GM21515 (cell line): ENCODE measurements at regions not wholly inside any gene's neighbourhood (a gene's known extent, or its start where the extent isn't known, plus 50 kb on each side); places are given as distances from the start of the nearest gene placed in this dataset.

ENCODE experiments used
- ATAC-seq: cut with Tn5 transposase; IDR thresholded peaks from one replicate; pipeline ENCODE4 v1.9.1; 2021; ENCODE audit not compliant: unreplicated experiment

DNA sequence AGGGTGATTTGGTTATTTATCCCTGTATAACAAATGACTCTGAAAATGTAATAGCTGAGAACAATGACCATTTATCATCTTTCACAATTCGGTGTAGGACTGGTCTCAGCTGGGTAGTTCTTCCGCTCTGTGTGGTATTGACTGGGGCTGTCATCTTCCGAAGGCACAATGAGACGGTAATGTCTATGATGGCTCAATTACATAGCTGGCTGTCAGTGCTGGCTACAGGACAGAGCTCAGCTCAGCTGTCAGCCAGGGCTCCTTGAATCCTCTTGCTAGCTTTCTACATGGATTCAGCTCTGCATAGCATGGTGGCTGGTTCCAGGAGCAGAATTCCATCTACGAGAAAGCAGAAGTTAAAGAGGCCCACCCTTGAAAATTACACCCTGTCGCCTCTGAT, 483.8 kb downstream of the TDRD15 start:
- ATAC-seq: no peak

DNA sequence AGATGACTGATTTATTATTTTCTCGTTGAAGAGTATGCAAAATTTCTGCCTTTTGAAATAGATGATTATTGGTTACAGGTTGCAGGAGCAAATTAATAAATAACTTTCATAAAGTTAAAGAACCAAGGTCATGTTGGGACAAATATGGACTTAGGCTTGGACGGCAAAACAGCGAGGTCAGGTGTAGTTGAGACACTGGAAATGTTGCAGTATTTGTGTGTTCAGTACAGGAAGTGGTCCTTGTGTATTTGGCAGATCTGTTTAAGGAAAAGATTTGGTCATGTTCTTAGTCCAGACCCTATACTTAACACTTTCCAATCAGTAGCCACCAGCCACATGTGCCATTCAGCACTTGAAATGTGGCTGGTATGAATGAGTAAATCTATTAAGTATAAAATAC, 486.5 kb downstream of the TDRD15 start:
- no peak for ATAC-seq

DNA sequence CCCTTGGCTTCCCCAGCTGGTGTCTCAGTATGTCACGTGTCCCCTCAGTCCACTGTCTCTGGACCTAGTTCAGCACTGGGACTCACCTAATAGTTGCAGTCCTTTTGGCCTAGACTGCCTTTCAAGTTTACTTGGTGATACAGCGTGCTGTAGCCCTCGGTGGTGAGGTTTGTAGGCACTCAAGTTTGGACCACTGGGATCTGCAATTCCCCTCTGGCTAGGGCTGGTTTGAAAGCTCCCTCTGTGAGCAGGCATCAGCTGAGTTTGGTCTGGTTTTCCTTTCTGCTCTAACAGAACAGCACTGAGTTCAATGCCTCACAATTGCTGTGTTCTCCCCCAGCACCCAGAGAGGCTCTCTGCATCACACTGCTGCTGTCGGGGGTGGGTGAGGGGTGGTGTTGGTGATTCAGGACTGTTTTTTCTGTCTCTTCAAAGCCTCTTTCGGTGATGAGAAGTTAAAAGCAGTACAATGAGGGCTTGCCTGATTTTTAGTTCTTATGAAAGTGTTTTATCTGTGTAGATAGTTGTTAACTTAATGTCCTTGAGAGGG, 494.2 kb downstream of the TDRD15 start:
- no peak for ATAC-seq

DNA sequence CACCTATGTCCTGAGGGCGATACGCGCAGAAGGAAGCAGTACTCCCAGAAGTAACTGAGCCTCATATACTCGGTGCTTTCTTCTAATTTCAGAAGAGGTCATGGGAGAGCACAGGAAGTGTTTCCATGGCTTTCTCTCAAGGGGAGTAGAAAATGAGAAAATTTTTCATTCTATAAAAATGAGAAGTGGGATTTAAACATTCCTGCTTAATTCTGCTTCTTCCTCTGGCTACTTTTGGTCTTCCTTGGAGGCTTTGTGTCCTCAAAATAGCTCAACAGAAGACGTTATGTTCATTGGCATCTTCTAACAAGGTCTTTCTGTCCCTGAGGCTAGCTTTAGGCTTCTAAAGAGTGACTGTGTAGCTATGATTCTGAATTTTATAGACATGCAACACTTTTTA, 497.0 kb downstream of the TDRD15 start:
- no peak for ATAC-seq

DNA sequence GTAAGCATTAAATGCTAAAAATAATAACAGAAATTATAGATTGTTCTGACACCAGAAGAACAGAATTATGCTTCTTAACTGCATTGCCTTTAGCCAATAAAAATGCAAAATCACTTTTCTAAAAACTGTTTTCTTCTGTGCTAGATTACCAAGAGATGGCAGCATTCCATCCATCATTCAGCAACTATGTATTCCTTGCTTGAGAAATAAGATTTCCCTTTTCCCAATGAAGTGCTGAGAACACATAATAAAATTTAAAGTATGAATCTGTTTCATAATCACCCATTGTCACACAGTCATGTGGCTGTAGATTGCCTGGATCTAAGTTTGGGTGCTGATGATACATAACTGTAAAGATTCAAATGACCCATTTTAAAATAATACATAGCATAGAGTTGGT, 504.2 kb downstream of the TDRD15 start:
- ATAC-seq: no peak

DNA sequence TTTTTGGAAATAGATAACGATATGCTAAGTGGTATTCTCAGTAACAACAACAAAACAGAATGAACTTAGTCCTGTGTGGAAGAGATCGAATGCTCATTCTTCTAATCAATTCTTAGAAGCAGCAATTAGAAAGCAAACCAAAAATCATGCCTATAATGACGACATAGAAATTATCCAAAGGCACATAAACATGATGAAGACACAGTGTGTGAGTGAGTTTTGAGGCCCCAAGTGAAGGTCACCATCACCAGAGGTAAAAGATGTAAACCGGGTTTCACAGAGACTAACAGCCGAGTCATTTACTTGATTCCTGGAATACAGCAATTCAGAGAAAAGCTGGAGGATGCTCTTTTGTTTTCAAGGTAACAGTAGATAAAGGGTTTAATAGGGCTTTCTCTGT, 509.2 kb downstream of the TDRD15 start:
- no peak for ATAC-seq

DNA sequence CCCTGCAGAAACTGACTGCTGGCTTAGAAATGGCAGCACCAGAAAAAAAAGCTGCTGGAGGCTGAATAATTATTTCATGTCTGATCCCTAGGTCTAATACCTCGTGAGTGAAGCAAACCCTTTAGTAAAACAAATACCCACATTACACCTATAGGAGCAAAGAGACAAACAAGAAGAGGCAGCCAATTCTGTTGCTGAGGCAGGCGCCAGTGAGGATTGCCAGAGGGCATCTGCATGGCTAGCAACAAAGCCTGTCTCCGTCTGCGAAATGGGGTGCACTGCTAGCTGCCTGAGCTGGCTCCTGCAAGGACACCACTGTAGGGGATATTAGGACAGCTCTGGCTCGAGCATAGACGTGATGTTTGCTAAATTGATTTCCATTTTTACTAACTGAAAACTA, 509.7 kb downstream of the TDRD15 start:
- no peak for ATAC-seq

DNA sequence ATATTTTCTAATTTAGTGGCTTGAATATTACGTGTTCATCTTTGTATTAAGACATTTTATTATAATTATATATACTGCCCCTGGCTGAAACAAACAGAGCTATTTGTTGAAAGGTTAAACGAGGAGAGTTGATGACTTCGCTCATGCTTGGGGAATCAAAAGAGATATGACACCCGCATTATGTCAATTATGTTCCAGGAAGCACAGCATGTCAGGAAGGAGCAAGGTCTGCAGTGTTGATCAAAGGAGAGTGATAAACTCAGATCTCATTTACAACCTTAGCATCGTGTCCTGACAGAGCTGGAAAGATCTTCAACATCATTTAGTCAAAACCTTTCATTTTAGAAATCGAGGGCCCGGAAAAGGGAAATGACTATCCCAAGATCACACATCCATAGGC, 510.1 kb downstream of the TDRD15 start:
- ATAC-seq: no peak

DNA sequence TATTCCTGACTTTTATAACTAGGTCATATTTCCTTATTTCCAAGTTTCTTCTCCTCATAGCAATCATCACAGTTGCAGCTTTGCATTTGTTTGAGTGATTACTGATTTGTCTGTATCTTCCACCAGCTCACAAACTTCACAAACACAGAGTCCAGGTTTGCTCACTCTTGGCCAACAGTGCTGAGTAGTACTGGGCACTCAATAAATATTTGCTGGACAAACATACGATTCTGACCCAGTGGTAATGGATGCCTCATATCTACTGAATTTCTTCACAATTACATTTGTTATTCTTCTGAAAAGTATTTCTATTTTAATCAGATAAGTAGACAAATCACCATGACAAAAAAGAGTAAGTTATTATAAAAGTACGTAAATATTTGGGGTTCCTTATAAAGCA, 516.3 kb downstream of the TDRD15 start:
- no peak for ATAC-seq

DNA sequence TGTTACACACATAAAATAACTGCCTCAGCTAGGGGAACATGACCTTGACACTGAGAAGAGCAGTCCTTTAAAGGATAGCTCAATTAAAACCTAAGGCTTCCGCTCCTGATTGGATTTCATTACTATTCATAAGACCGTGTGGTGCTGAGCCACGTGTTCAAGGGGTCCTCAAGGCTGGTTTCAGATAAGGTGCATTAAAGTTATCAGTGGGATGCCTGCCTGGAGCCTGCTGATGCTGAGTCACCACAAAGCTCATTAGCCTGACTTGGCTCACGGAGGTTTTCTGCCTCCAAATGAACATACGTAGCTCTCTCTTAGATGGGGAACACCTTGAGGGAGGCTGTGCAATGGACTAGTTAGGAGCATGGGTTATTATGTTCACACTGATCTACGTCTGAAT, 518.9 kb downstream of the TDRD15 start:
- no peak for ATAC-seq

DNA sequence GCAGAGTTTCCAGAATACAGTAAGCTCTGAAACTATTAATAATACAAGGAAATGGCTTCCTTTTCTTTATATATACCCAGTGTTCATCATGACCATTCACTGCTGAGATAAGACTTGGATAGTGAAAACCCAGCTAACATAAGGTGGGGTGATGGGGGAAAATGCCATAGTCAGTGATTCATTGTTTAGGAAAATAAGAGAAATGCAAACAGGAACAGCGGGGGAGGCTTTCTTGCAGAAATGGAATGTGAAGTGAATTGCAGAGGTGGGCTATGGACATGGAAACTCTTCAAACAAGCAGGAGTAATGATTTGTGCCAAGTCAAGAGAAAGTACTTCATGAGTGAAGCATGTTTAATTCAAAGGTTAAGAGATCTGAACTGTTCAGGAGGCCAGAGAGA, 519.4 kb downstream of the TDRD15 start:
- ATAC-seq: no peak

DNA sequence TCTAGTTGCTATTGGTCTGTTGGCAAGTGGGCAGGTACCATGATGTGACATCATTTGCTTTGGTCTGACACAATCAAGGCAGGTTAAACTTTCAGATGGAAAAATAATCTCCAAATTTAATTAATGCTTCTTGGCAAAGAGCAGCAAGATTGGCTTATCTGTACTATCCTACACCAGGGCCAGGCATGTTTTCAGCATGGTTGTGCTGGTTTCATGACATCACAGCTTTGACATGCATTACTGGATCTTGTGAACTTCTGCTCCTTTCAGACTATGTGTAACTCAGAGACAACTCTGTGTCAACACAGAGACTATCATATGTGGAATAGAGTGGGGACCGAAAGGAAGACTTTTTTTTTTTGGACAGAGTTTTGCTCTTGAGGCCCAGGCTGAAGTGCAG, 520.5 kb downstream of the TDRD15 start:
- ATAC-seq: no peak

DNA sequence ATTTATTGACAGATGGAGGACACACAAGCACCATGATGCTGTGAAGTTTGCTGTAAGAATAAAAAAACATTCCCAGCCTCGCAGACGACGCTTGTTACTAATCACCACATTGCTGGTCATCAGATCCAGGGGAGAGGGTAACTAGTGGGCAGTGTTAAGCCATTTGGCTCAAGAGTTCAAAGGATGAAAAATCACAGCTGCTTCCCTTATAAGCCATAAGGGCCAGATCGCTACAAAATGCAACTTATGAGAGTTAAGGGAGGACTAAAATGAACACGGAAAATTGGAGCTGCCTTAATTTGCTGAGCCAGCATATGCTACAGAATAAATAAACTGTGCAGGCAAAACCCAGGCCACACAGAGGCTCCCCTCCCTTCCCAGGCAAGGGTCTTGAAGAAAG, 522.6 kb downstream of the TDRD15 start:
- ATAC-seq: no peak

DNA sequence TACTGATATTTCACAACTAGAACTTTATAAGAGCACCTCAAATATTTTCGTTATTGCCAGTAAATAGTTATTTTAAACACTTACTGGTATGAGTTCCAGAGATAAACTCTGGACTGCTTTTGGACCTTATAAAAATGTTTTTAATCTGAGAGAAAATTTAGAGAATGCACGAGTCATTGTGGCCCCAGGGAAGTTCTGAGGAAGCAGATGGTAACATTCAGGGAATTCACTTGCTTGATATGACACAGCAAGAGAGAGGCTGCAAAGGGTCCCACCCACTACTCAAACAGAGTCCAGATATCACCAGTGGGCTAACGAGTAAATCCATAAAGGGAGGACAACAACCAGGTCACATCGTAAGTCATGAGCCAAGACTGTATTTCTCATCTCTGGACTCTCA, 526.8 kb downstream of the TDRD15 start:
- ATAC-seq: no peak

DNA sequence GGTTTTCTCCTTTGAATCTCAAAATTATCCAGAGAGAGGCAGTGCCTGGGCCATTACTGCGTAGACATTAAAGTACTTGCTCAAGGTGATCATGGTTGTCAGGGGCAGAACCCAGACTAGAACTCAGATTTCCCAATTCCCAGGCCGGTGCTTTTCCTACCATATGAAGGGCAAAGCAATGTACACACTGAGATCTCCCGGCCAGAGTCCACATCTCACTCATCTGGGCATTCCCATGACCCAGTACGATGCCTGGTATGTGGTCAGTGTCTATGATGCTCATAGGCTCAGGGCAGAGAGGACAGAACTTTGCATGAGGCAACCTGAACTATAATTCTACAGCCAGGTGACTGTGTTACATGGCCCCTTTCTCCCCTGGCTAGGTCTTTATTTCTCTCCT, 531.4 kb downstream of the TDRD15 start:
- no peak for ATAC-seq

DNA sequence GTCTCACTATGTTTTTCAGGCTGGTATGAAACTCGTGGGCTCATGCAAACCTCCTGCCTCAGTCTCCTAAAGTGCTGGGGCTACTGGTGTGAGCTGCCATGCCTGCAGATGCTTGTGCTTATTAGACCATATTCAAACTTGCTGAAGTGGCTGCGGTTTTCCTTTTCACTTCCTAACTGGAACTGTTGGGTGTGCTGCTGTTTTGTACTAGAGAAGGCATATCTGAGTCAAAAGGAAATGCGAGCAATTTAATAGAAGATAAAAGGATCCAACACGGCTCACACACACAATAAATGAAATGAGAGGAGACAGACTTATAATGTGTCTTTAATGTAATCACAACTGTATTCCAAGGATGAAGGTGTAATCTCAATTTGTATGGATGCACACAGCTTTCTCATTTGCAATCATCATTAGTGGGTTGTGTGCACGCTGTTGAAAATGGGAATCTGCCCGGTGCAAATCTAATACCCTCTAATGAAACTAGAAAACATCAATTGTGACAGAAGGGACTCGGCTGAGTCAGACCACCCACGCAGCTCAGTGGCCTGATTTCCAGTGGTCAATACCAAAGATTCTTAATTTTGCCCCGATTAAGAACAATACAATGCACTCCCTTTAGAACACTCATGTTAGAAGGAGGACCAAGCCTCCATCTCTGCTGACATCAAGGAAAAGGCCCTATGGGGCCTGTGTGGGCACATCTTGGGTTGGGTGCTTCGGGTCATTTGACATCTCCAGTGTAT, 532.7 kb downstream of the TDRD15 start:
- ATAC-seq: no peak

DNA sequence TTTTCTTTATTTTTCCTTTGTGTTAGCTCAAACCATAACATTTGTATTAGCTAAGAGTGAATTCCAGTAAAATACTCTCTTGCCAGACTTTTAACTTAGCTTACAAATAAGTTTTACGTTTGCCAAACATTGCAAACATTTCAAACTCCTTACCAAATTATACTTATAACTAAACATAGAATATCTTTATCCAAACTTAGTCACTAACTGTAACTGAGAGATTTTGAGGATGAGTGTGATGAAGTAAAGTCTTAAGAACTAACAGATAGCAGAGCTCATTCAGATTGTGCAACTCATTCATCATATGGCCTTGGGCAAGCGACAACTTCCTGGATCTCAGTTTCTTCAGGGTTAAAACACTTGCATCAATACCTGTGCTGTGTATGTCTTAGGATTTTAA, 533.7 kb downstream of the TDRD15 start:
- ATAC-seq: no peak

DNA sequence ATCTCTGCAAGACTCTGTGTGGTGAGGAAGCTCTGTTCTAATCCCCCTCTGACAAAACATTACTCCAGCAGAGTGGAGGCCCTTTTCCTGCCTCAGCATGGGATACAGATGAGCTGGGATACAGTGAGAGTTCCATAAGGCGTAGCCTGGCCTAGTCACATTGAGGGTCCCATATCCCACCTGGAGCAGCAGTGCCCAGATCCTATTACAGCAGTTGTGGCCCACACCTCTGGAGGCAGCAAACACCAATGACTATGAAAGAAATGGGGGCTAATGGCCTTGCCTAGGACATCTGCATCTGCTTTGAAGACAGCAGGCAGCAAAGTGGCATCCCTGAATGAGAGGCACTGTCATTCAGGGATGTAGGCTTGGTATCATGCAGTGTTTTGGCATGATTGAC, 534.5 kb downstream of the TDRD15 start:
- no peak for ATAC-seq

DNA sequence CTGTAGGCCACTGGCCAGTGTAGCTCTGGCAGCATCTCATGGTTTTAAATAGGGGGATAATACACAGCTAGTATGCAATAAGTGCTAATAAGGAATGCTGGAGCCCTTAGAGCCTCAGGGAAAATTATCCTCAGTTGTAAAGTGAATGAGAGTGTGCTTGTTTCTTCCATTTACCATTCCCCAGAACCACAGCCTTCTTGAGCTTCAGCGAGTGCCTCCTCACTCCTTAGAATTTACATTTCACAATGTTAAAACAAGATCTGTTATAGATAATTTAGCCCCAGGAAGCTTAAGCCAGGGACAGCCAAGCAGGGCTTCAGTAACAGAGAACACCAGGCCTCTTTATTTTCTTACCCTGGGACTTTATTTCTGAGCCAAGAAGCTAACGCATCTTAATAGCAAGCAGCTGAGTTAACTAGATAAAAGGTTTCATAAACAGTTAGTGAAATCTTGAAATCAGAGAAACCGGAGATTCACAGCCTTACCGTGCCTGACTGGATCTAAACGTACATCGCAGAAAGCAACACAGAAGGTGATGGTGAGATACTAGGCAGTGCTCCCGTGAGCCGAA, 535.2 kb downstream of the TDRD15 start:
- no peak for ATAC-seq

DNA sequence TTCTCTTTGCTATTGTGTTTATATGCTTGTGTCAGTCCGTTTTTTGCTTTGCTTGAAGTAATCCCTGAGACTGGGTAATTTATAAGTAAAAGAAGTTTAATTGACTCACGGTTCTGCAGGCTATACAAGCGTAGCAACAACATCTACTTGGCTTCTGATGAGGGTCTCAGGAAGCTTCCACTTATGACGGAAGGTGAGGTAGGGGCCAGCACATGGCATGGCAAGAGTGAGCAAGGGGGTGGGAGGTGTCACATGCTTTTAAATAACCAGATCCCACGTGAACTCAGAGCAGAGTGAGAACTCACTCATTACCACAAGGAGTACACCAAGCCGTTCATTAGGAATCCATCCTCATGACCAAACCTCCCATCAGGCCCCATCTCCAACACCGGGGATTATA, 540.3 kb downstream of the TDRD15 start:
- ATAC-seq: no peak

DNA sequence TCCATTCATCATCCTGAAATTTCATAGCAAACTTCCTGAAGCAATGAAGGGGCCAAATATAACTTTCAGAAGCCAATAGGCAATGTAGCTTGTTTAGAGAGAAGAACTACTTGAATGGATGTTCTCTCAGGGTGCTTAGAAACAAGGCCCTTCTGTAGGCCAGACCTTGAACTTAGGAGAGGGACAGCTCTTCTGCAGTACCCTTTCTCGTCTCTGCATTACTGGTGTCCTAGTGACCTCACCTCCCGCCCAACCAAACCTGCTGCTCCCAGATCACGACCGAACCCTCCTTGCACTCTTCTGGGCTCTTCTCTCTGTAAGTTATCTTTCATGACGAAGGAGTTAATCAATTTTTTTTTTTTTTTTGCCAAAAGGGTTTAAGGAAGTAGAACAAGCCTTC, 543.9 kb downstream of the TDRD15 start:
- no peak for ATAC-seq

DNA sequence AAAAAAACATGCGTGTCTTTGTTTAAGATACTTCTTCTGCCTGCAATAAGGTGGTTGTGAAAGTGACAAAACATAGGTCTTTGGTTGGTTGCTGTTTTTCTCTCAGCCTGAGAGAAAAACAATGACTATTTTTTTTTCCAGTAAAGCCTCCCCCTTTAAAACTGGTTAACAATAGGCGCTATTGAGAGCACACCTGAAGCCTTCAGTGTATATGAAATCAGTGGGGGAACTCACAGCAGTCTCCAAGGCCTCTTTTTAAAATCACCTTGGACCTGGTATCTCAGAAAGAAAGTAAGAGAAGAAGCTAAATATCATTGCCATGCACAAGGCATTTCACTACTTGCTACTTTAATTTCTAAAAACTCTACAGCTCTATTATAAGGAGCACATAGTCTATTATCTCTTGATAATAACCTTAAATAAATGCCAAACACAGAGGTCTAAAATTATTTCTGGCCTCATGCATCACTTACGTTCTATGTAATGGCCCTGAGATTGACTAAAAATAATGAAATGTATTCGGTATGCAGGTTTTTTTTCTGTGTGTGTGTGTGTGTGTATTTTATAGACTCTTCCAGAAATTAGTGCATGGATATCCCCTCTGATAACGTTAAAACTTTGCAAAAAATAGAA, 544.4 kb downstream of the TDRD15 start:
- no peak for ATAC-seq
